Activated T-cell treated with anti-CD3 and anti-CD28 coated beads, Interleukin-2, amount 50 U/mL, for 4 hours (primary cell): ENCODE measurements at regions not wholly inside any gene's neighbourhood (a gene's known extent, or its start where the extent isn't known, plus 50 kb on each side); places are given as distances from the start of the nearest gene placed in this dataset.

Experiments used
- ATAC-seq, 2 donors: fragments of 200-7000 bp; cut with Tn5 transposase; one replicate each; pipeline ENCODE4 v1.10.0; 2021
- DNase-seq: peaks from one replicate; pipeline ENCODE4 v3.0.0-alpha.2; 2020
- H3K27me3 Mint-ChIP-seq: one replicate; pipeline ENCODE4 v1.8.0; 2021; ENCODE audit warnings: low read depth, mixed read lengths
- H3K36me3 Mint-ChIP-seq: one replicate; pipeline ENCODE4 v1.8.0; 2022; ENCODE audit warnings: mixed read lengths; ENCODE audit not compliant: insufficient read depth
- H3K4me1 Mint-ChIP-seq: one replicate; pipeline ENCODE4 v1.8.0; 2021; ENCODE audit warnings: low read depth, mixed read lengths
- H3K4me3 Mint-ChIP-seq: one replicate; pipeline ENCODE4 v1.8.0; 2021; ENCODE audit warnings: mild to moderate bottlenecking, moderate library complexity, mixed read lengths
- H3K9me3 Mint-ChIP-seq: one replicate; pipeline ENCODE4 v1.8.0; 2021; ENCODE audit warnings: mixed read lengths

DNA sequence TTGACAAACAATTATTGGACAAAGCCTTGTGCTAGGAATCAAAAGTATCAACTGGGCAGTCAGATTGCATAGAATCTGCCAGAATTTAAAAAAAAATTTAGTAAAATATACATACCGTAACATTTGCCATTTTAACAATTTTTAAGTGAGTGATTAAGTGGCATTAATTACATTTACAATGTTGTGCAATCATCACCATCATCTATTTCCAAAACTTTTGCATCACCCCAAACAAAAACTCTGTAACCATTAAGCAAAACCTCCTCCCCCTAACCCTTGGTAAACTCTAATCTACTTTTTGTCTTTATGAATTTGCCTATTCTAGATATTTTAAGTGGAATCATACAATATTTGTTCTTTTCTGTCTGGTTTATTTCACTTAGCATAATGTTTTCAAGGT, 182.8 kb downstream of the LMO4 start:
- Mint-ChIP-seq H3K36me3 (no peaks in the 10 kb centered on the region), H3K27me3 (no peaks in the 10 kb centered on the region), H3K4me1 (peaks cover 6% of the 10 kb centered on the region), H3K9me3 (peaks cover 3% of the 10 kb centered on the region), H3K4me3 (no peak overlapping the region)
- DNase-seq (no peak), ATAC-seq (no peak)

DNA sequence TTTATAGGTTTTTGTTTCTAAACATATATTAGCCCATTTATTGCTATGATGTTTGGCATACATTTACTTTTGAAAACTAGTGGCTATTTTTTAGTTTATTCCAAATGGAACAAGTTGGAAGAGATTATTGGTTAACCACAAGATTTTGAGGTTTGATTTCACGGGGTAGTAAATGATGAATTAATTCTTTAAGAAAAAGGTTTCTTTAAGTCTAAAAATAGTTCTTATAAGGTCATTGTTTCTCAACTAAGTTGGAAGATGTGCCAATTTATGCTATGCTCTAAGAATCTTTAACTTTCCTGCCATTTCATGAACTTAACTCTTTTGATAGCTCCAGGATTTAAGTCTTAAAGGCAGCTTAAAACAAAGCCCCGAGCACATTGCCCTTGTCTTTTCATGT, 183.8 kb downstream of the LMO4 start:
- no peaks in the 10 kb centered on the region for H3K36me3 Mint-ChIP-seq
- peaks cover 3% of the 10 kb centered on the region for H3K9me3 Mint-ChIP-seq
- ATAC-seq (no peak), DNase-seq (no peak)
- H3K4me1 Mint-ChIP-seq = no peaks in the 10 kb centered on the region
- H3K4me3 Mint-ChIP-seq = no peak overlapping the region
- H3K27me3 Mint-ChIP-seq = no peaks in the 10 kb centered on the region

DNA sequence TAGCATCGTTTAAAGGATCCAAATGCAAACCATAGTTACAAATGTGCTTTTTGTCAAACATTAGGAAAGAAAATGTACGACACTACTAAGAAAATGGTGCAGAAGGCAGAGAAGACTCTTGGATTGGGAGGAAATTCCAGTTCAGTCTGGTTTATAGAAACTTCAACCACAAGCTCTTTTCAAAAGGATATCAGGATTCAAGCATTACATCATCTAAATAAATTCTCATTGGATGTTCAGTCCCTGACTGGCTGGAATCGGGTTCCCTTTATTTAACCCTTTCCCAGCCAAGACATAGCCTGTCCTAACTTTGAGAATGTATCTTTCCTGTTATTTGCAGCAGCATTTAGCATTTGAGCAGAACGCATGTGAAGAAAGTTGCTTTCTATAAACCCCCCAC, 184.6 kb downstream of the LMO4 start:
- Mint-ChIP-seq H3K4me3 (no peak overlapping the region), H3K9me3 (peaks cover 3% of the 10 kb centered on the region), H3K27me3 (peaks cover 3% of the 10 kb centered on the region), H3K4me1 (no peaks in the 10 kb centered on the region), H3K36me3 (no peaks in the 10 kb centered on the region)
- DNase-seq = no peak
- no peak for ATAC-seq

DNA sequence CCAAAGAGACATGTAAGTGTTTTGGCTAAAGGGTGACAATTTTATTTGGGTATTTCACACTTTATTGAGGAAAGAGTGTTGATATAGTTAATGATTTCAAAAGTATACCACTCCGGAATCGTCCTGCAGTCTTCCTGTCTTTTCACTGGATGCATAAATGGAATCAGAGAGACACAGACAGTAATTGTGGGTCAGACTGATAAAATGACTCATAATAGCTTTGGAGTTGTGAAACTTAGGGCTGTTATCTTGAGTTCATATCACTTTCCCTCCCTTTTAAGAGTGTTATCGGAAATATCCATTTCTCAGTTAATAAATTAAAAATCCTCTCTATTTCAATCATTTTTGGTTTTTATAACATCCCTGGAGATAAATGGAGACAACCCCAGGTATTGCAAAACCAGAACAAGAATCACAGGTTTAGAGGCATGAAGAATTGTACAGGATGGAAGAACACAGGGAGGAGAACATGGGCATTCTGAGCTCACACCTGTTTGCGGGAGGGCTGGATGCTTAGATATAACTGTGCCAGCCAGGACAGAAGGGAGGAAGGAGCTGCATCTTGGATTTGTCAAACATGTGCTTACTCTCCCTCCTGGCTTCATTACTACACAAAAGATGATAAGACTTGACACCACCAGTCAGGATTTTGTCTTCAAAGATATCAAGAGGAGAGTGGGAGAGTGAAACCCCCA, 185.4 kb downstream of the LMO4 start:
- Mint-ChIP-seq H3K9me3 (peaks cover 3% of the 10 kb centered on the region), H3K27me3 (peaks cover 3% of the 10 kb centered on the region), H3K4me3 (no peak overlapping the region), H3K36me3 (no peaks in the 10 kb centered on the region), H3K4me1 (no peaks in the 10 kb centered on the region)
- DNase-seq (no peak), ATAC-seq (no peak)

DNA sequence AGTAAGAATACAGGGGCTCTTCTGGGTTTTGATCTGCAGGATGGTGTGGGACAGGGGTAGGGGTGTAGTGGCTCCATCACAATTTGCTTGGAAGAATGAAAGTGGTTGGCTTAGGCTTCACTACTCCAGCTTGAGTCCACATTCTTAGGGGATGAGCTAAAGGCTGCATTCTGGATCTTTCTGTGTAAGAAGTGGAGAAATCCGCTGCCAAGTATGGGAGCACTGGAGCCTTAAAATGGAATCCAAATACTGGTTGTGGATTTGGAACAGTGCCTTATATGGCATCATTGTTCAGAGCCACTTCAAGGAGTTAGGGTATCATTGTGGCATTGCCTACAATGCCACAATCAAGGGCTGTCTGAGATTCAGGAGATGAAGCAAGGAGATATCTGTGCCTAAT, 187.1 kb downstream of the LMO4 start:
- H3K27me3 Mint-ChIP-seq = peaks cover 5% of the 10 kb centered on the region
- no peaks in the 10 kb centered on the region for H3K4me1 Mint-ChIP-seq
- DNase-seq (no peak), ATAC-seq (no peak)
- H3K9me3 Mint-ChIP-seq = peaks cover 6% of the 10 kb centered on the region
- H3K36me3 Mint-ChIP-seq = no peaks in the 10 kb centered on the region
- H3K4me3 Mint-ChIP-seq = no peak overlapping the region

DNA sequence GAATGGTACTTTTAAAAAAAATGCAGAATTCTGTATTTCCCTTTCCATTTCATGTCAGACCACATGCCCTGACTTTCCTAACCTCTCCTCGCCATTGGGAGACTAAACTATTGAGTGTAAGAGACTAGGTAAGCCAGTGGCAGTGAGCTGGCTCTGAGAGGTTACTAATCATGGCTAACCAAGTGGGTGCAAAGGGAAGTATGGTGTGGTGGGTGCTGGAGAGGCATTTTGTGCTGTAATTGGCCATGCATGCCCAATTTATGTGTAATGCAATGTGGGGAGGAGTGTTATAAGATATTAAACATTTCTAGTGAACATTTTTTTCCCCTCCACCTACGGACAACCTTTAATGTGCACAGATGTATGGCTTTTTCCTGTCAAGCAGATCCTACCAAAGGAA, 190.1 kb downstream of the LMO4 start:
- DNase-seq (no peak), ATAC-seq (no peak)
- Mint-ChIP-seq H3K4me3 (no peak overlapping the region), H3K9me3 (peaks cover 8% of the 10 kb centered on the region), H3K4me1 (no peaks in the 10 kb centered on the region), H3K27me3 (peaks cover 9% of the 10 kb centered on the region), H3K36me3 (no peaks in the 10 kb centered on the region)

DNA sequence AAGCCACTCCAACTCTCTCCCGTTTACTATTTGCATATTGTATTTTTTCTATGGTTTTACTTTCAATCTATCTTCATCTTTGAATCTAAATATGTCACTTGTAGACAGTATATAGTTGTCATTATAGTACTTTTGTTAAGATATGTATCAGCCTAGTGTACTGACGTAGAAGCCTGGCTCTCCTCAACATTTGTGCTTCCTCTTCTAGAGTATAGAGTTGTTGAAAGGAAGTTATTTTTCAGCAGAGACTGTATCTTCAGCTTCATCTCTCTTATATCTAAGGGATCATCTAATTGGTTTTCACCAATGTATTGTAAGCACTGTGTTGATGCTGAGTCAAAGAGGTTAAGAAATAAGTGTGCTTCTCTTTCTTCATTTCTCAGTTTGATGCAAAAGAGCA, 192.8 kb downstream of the LMO4 start:
- no peaks in the 10 kb centered on the region for H3K4me1 Mint-ChIP-seq
- H3K4me3 Mint-ChIP-seq = no peak overlapping the region
- no peak for ATAC-seq
- peaks cover 8% of the 10 kb centered on the region for H3K9me3 Mint-ChIP-seq
- H3K27me3 Mint-ChIP-seq = peaks cover 13% of the 10 kb centered on the region
- DNase-seq = no peak
- no peaks in the 10 kb centered on the region for H3K36me3 Mint-ChIP-seq

DNA sequence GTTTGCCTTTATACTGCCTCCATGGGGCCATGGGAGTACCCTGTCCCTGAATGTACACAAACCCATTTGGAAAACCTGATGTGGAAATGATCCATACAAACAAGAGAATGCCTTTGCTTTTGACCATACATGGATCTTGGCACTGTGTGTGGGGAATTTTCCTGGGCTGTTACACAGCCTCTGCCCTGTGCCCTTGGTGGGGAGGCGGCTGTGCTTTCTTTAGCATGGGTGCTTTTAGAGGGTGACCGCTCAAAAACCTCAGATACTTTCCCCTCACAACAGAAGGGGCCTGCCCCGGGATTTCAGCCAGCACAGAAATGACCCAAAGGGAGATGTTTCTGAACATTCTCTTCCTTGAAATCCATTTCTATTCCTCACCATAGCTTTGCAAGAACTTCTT, 194.8 kb downstream of the LMO4 start:
- peaks cover 8% of the 10 kb centered on the region for H3K9me3 Mint-ChIP-seq
- no peak for DNase-seq
- H3K4me1 Mint-ChIP-seq = no peaks in the 10 kb centered on the region
- H3K4me3 Mint-ChIP-seq = no peak overlapping the region
- ATAC-seq = no peak
- peaks cover 9% of the 10 kb centered on the region for H3K27me3 Mint-ChIP-seq
- H3K36me3 Mint-ChIP-seq = no peaks in the 10 kb centered on the region

DNA sequence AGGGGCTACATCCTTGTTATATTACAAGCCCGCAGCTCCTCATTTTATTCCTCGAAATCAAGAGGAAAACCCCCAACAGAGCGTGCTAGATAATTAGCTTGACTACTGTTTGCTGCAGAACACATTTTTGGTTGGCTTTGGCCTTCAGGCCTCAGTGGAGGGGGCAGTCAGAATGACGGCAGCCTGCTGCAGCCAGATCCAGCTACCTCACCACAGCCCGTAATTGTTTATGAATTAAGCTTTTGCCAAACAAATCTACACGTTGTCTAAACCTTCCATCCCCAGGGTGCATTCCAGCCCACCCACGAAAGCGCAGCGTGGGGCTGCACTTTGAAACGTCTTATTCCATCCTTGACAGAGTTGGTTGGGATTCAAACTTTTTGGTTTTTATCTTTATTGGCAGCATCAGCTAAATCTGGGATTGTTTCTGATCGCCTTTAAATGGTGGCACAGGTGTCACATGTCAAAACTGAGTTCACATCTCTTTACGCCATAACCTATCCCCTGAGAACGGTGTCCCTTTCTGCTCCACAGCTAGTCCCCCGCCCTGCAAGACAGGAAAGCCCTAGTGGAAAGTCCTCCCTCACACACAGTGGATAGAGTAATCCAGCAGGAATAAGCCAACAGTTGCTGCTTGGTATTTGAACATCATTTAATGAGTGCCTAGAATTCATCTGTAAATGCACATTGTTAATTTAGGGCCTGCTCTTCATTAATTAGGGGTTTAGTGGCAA, 195.5 kb downstream of the LMO4 start:
- no peak for DNase-seq
- Mint-ChIP-seq H3K4me3 (no peak overlapping the region), H3K9me3 (peaks cover 8% of the 10 kb centered on the region), H3K36me3 (no peaks in the 10 kb centered on the region), H3K27me3 (peaks cover 9% of the 10 kb centered on the region), H3K4me1 (no peaks in the 10 kb centered on the region)
- ATAC-seq = no peak

DNA sequence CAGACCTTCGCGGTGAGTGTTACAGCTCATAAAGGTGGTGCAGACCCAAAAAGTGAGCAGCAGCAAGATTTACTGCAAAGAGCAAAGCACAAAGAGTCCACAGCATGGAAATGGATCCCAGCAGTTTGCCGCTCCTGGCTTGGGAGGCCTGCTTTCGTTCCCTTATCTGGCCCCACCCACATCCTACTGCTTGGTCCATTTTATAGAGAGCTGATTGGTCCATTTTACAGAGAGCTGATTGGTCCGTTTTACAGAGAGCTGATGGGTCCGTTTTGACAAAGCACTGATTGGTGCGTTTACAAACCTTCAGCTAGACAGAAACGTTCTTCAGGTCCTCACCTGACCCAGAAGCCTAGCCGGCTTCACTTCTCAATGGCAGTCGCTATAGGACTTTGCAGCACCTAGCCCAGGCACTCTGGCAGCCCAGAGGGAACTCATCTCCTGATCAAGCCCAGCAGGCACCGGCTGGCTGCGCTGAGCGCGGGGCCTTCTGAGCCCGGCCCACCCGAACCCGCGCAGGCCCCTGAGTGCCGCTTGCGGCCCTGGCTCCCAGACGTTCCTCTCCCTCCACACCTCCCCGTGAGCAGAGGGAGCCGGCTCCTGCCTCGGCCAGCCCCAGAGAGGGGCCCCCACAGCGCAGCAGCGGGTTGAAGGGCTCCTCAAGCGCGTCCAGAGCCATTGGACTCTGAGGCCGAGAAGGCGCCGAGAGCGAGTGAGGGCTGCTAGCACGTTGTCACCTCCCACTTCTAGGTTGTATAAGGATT, 200.3 kb downstream of the LMO4 start:
- peaks cover 4% of the 10 kb centered on the region for H3K27me3 Mint-ChIP-seq
- H3K9me3 Mint-ChIP-seq = peaks cover 2% of the 10 kb centered on the region
- no peaks in the 10 kb centered on the region for H3K4me1 Mint-ChIP-seq
- H3K36me3 Mint-ChIP-seq = no peaks in the 10 kb centered on the region
- H3K4me3 Mint-ChIP-seq = no peak overlapping the region
- DNase-seq = no peak
- no peak for ATAC-seq

DNA sequence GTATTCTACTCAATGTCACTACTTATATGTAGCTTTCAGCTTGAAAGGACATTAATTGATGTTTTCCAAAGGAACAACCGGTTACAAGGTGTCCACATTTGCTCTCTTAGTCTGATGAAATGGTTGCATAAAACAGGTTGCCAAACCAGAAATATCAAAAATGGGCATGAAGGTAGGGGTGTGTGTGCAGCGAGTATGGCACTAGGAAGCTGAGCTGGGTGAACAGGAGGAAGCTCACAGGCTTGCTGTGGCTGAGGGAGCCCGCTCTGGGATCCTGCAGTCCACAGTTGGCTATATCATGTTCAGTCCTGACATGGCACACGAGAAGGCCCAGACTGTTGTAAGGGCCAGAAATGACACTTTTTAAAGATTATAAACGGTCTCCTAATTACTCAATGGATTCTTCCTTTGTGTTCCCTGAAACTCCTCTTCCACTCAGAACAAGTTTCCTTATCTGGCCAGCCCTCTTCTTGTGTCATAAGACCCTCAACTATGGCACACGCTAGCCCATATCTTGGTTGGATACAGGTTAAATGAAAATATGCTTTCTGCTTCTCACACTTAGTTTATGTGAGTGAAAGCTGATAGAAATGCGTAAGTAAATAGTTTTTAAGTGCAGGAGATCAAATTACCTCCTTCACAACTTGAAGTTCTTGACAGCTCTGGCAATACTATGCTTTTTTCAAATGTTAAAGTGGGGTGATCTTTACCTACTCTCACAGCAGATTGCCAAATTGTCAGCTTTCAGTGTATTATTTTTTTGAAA, 201.5 kb downstream of the LMO4 start:
- no peak for DNase-seq
- no peak for ATAC-seq
- H3K9me3 Mint-ChIP-seq = peaks cover 6% of the 10 kb centered on the region
- no peaks in the 10 kb centered on the region for H3K36me3 Mint-ChIP-seq
- H3K27me3 Mint-ChIP-seq = no peaks in the 10 kb centered on the region
- H3K4me1 Mint-ChIP-seq = no peaks in the 10 kb centered on the region
- no peak overlapping the region for H3K4me3 Mint-ChIP-seq

DNA sequence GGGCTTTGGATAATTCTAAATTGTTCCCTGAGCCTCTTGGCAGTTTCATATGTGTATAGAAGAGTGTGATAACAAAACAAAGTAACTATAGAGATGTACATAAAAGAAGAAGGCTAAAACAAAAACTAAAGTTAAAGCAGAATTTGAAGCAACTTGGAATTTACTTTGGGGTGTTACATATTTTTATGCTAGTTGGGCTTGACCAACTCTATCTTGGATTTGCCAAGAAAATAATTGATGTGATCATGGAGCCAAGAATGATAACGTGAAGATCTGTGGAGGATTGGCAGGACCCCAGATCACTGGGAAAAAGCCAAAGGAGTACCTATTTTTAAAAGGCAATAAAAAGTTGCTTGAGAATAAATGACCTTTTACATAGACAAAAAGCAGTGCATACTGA, 206.9 kb downstream of the LMO4 start:
- DNase-seq (no peak), ATAC-seq (no peak)
- H3K9me3 Mint-ChIP-seq = peaks cover 6% of the 10 kb centered on the region
- H3K4me3 Mint-ChIP-seq = no peak overlapping the region
- no peaks in the 10 kb centered on the region for H3K4me1 Mint-ChIP-seq
- no peaks in the 10 kb centered on the region for H3K36me3 Mint-ChIP-seq
- no peaks in the 10 kb centered on the region for H3K27me3 Mint-ChIP-seq

DNA sequence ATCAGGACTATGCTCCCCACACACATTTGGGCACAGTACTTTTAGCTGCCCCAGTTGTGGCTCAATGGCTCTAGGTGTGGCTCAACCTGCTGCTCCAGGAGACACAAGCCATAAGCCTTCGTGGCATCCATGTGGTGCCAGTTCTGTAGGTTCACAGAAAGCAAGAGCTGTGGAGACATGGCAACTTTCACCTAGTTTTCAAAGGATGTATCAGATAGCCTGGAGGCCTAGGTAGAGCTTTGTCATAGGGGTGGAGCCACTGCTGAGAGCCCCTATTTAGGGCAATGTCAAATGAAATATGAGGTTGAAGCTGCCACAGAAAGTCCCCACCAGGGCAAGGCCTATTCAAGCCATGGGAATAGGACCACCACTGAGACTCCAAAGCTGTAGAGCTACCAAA, 210.5 kb downstream of the LMO4 start:
- no peak overlapping the region for H3K4me3 Mint-ChIP-seq
- ATAC-seq (no peak), DNase-seq (no peak)
- peaks cover 2% of the 10 kb centered on the region for H3K36me3 Mint-ChIP-seq
- H3K27me3 Mint-ChIP-seq = no peaks in the 10 kb centered on the region
- H3K9me3 Mint-ChIP-seq = peaks cover 18% of the 10 kb centered on the region
- no peaks in the 10 kb centered on the region for H3K4me1 Mint-ChIP-seq

DNA sequence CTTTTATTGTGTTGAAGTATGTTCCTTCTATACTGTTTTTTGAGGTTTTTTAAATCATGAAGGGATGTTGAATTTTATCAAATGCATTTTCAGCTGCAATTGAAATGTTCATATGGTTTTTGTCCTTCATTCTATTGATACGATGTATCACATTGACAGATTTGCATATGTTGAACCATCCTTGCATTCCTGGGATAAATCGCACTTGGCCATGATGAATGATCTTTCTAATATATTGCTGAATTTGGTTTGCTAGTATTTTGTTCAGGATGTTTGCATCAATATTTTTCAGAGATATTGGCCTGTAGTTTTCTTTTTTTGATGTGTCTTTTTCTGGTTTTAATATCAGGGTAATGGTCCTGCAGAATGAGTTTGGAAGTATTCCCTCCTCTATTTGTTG, 214.0 kb downstream of the LMO4 start:
- Mint-ChIP-seq H3K27me3 (peaks cover 3% of the 10 kb centered on the region), H3K9me3 (peaks cover 44% of the 10 kb centered on the region), H3K4me1 (no peaks in the 10 kb centered on the region), H3K36me3 (peaks cover 2% of the 10 kb centered on the region), H3K4me3 (no peak overlapping the region)
- ATAC-seq = no peak
- DNase-seq = no peak
